ENCODE measurements at regions not wholly inside any gene's neighbourhood (a gene's known extent, or its start where the extent isn't known, plus 50 kb on each side); places are given as distances from the start of the nearest gene placed in this dataset.

GRCh38 chr2:40642237-40642636 lies 190.3 kb upstream of the SLC8A1 start:
- TF ChIP-seq, protein P1, sequence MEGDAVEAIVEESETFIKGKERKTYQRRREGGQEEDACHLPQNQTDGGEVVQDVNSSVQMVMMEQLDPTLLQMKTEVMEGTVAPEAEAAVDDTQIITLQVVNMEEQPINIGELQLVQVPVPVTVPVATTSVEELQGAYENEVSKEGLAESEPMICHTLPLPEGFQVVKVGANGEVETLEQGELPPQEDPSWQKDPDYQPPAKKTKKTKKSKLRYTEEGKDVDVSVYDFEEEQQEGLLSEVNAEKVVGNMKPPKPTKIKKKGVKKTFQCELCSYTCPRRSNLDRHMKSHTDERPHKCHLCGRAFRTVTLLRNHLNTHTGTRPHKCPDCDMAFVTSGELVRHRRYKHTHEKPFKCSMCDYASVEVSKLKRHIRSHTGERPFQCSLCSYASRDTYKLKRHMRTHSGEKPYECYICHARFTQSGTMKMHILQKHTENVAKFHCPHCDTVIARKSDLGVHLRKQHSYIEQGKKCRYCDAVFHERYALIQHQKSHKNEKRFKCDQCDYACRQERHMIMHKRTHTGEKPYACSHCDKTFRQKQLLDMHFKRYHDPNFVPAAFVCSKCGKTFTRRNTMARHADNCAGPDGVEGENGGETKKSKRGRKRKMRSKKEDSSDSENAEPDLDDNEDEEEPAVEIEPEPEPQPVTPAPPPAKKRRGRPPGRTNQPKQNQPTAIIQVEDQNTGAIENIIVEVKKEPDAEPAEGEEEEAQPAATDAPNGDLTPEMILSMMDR (IDR thresholded peaks at IDR 0.05; ENCODE audit: low read depth, low read length): no peak
- DNase-seq (ENCODE audit: low read depth in 2 of 2): no peak
- H3K4me3 ChIP-seq (replicated peaks in 1 of 2; ENCODE audit: low read depth in 2 of 2, low read length in 2 of 2): no peak overlapping the region

- DNase-seq (ENCODE audit: low read depth in 2 of 2): no peak
- TF ChIP-seq, protein P1 (IDR thresholded peaks at IDR 0.05; ENCODE audit: low read depth, low read length): no peak
- H3K4me3 ChIP-seq (replicated peaks in 1 of 2; ENCODE audit: low read depth in 2 of 2, low read length in 2 of 2): no peak overlapping the region
Observed at GRCh38 chr2:40642726-40643125, 190.8 kb upstream of the SLC8A1 start.

- TF ChIP-seq, protein P1 (IDR thresholded peaks at IDR 0.05; ENCODE audit: low read depth, low read length): no peak
- no peak for DNase-seq (ENCODE audit: low read depth in 2 of 2)
- no peak overlapping the region for H3K4me3 ChIP-seq (replicated peaks in 1 of 2; ENCODE audit: low read depth in 2 of 2, low read length in 2 of 2)
Observed at GRCh38 chr2:40646642-40647041, 194.8 kb upstream of the SLC8A1 start.

DNA sequence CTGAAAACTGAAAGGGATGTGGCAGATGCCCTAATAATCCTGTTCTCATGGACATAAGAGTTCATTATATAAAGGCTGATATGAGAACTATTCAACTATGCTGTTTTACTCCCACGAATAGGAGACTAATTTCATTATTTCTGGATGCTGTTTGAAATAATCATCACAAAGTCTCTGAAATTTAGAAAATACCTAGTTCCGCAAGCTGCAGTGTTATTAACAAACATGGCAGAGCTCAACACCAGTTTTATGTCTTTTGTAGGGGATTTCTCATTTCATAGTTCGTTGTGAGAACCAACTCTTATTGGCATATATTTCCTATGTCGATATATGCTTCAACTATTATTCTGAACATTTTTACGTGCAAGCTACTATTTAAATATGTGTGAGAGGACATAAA lies 200.3 kb upstream of the SLC8A1 start:
- H3K4me3 ChIP-seq (replicated peaks in 1 of 2; ENCODE audit: low read depth in 2 of 2, low read length in 2 of 2): no peak overlapping the region
- DNase-seq (ENCODE audit: low read depth in 2 of 2): no peak
- TF ChIP-seq, protein P1 (IDR thresholded peaks at IDR 0.05; ENCODE audit: low read depth, low read length): no peak

GRCh38 chr2:40653829-40654228 lies 201.9 kb upstream of the SLC8A1 start:
- no peak overlapping the region for H3K4me3 ChIP-seq (replicated peaks in 1 of 2; ENCODE audit: low read depth in 2 of 2, low read length in 2 of 2)
- TF ChIP-seq, protein P1 (IDR thresholded peaks at IDR 0.05; ENCODE audit: low read depth, low read length): no peak
- peak in 1 of 2 donors; percentile 29 for DNase-seq (ENCODE audit: low read depth in 2 of 2)

GRCh38 chr2:40654346-40654745 lies 202.5 kb upstream of the SLC8A1 start:
- no peak for DNase-seq (ENCODE audit: low read depth in 2 of 2)
- TF ChIP-seq, protein P1 (IDR thresholded peaks at IDR 0.05; ENCODE audit: low read depth, low read length): no peak
- no peak overlapping the region for H3K4me3 ChIP-seq (replicated peaks in 1 of 2; ENCODE audit: low read depth in 2 of 2, low read length in 2 of 2)

- TF ChIP-seq, protein P1 (IDR thresholded peaks at IDR 0.05; ENCODE audit: low read depth, low read length): no peak
- no peak overlapping the region for H3K4me3 ChIP-seq (replicated peaks in 1 of 2; ENCODE audit: low read depth in 2 of 2, low read length in 2 of 2)
- DNase-seq (ENCODE audit: low read depth in 2 of 2): peak; percentile 22 to 33
Observed at GRCh38 chr2:40658941-40659340, 207.1 kb upstream of the SLC8A1 start.

Measured in cardiac fibroblast (primary cell).